Uterus (tissue), 3 donors: ENCODE measurements at regions not wholly inside any gene's neighbourhood (a gene's known extent, or its start where the extent isn't known, plus 50 kb on each side); places are given as distances from the start of the nearest gene placed in this dataset.

ENCODE experiments used
- DNase-seq, 2 donors: peaks; one replicate each; pipeline ENCODE4 v3.0.0-alpha.2; 2019 to 2020
- H3K27ac ChIP-seq, 2 donors: fragments of 200-600 bp; sonication (generic); 1 replicate in 1 of 2; 2 replicates in 1 of 2; pipeline ENCODE4 v1.5.1; 2016 to 2018
- H3K27me3 ChIP-seq, 2 donors: fragments of 200-600 bp; sonication (generic); one replicate each; pipeline ENCODE4 v1.5.1; 2018 to 2019; ENCODE audit warnings: control low read depth in 1 of 2
- H3K36me3 ChIP-seq, 2 donors: fragments of 200-600 bp; sonication (generic); one replicate each; pipeline ENCODE4 v1.5.1; 2019; ENCODE audit warnings: control low read depth in 1 of 2
- H3K4me1 ChIP-seq, 2 donors: fragments of 200-600 bp; sonication (generic); one replicate each; pipeline ENCODE4 v1.5.1; 2018 to 2019; ENCODE audit warnings: control low read depth in 1 of 2
- H3K4me3 ChIP-seq, 2 donors: fragments of 200-600 bp; sonication (generic); 1 replicate in 1 of 2; 2 replicates in 1 of 2; pipeline ENCODE4 v1.5.1; 2018 to 2019; ENCODE audit warnings: mild to moderate bottlenecking in 1 of 2
- H3K9me3 ChIP-seq, 2 donors: fragments of 200-600 bp; sonication (generic); one replicate each; pipeline ENCODE4 v1.5.1; 2019; ENCODE audit warnings: control low read depth in 1 of 2
- POLR2A ChIP-seq, 2 donors: fragments of 450-650 bp; IDR thresholded peaks; one replicate each; pipeline ENCODE4 v1.6.1; 2016; ENCODE audit warnings: antibody characterized with exemption in 2 of 2, mild to moderate bottlenecking in 1 of 2, moderate library complexity in 1 of 2
- intact Hi-C: fragments of 100-400 bp; cut with DNase I; formaldehyde crosslinking; loops from one replicate; pipeline ENCODE4 v1.15.1; 2023; ENCODE audit warnings: low total_unique reads
- TF ChIP-seq, protein P1 (sequence below), 4 experiments: fragments of 200-600 bp in 2 of 4; fragments of 450-650 bp in 2 of 4; sonication (generic) in 2 of 4; IDR thresholded peaks; one replicate each; pipeline ENCODE4 v1.5.1; 2016 to 2019; ENCODE audit warnings: antibody characterized with exemption in 4 of 4, mild to moderate bottlenecking in 2 of 4, moderate library complexity in 1 of 4
- donor health status: DM: yes; HTN: yes; CAD: no.

DNA sequence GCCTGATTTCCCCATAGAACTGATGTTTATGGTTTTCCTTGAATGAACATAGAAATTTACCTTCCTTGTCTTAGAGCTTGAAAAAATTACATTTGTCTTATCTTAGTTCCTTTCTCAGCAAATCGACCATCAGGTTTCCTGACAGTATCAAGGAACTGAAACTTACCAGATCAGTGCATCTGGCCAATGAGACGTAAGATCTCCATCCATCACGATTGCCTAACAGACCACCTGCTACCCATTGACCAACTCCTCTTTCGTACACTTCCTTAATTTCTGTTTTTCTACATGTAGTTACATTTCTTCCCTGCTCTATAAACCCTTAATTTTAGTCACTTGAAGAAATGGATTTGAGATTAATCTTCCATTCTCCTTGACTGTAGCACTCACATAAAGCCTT is 57.4 kb upstream of the TMPRSS15 start:
- Histone ChIP-seq H3K9me3 (no peaks in the 10 kb centered on the region), H3K4me3 (no peak overlapping the region), H3K4me1 (no peaks in the 10 kb centered on the region), H3K36me3 (no peaks in the 10 kb centered on the region), H3K27me3 (no peaks in the 10 kb centered on the region), H3K27ac (no peak overlapping the region)
- no peak for TF ChIP-seq POLR2A (IDR thresholded peaks at IDR 0.05)
- TF ChIP-seq, protein P1, sequence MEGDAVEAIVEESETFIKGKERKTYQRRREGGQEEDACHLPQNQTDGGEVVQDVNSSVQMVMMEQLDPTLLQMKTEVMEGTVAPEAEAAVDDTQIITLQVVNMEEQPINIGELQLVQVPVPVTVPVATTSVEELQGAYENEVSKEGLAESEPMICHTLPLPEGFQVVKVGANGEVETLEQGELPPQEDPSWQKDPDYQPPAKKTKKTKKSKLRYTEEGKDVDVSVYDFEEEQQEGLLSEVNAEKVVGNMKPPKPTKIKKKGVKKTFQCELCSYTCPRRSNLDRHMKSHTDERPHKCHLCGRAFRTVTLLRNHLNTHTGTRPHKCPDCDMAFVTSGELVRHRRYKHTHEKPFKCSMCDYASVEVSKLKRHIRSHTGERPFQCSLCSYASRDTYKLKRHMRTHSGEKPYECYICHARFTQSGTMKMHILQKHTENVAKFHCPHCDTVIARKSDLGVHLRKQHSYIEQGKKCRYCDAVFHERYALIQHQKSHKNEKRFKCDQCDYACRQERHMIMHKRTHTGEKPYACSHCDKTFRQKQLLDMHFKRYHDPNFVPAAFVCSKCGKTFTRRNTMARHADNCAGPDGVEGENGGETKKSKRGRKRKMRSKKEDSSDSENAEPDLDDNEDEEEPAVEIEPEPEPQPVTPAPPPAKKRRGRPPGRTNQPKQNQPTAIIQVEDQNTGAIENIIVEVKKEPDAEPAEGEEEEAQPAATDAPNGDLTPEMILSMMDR (IDR thresholded peaks at IDR 0.05): no peak
- intact Hi-C loops: no loop called here
- no peak for DNase-seq

DNA sequence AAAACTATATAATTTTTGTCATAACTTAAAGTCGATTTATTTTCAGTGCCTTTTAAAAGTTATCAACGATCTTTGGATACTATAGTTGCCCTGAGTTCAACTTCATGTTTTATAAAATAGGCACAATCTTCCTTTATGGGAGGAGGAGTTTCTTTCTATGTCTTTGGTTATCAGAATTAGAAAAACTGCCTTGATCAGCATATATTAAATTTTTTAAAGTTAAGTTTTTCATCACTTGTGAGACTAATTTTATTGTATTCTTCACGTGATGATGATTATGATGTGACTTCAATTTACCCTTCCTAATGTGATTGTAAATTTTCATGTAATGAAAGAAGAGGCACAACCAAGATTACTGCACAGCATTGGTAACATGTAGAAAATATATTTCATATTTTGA is 58.2 kb upstream of the TMPRSS15 start:
- H3K4me1 ChIP-seq: no peaks in the 10 kb centered on the region
- H3K4me3 ChIP-seq: no peak overlapping the region
- intact Hi-C loops: no loop called here
- H3K36me3 ChIP-seq: no peaks in the 10 kb centered on the region
- H3K9me3 ChIP-seq: no peaks in the 10 kb centered on the region
- no peaks in the 10 kb centered on the region for H3K27me3 ChIP-seq
- TF ChIP-seq, protein P1 (IDR thresholded peaks at IDR 0.05): no peak
- no peak for TF ChIP-seq POLR2A (IDR thresholded peaks at IDR 0.05)
- no peak for DNase-seq
- no peak overlapping the region for H3K27ac ChIP-seq

DNA sequence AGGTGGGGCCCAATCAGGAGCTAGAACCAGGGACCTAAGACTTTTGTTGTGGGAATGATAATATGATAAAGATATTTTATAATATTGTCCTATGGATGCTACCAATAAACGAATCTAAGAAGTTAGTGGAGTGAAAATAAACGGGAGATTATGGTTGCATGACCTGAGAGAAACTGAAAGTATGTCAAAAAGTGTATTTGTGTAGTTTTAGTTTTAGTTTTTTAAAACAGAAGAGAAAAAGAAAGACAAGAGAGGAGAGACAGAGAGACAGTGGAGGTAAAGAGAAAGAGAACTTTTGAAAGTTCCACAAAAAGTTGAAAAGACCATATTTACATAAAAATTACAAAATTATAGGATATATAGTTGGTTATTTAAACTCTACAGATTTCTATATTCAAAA is 64.1 kb upstream of the TMPRSS15 start:
- H3K4me3 ChIP-seq: no peak overlapping the region
- DNase-seq: no peak
- no peaks in the 10 kb centered on the region for H3K27me3 ChIP-seq
- no peak overlapping the region for H3K27ac ChIP-seq
- TF ChIP-seq, protein P1 (IDR thresholded peaks at IDR 0.05): no peak
- TF ChIP-seq POLR2A (IDR thresholded peaks at IDR 0.05): no peak
- H3K9me3 ChIP-seq: no peaks in the 10 kb centered on the region
- no peaks in the 10 kb centered on the region for H3K36me3 ChIP-seq
- intact Hi-C loops: no loop called here
- H3K4me1 ChIP-seq: no peaks in the 10 kb centered on the region

DNA sequence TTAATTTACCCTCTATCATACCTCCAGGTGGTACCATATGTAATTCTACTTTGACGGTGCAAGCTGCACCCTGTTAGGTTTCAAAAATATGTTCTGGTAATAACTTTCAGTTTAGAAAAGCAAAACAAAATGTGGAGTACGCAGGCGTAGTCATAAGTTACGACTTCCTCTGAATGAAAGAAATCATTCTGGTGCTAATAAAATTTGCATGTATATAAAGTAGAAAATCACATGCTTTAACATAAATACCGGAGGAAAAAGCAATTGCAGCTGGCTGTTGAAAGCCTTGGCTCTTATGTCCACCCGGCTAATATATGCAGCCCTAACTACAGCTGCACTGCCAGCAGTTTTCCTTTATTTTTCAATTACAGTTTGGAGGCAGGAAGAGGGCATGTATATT is 65.2 kb upstream of the TMPRSS15 start:
- Histone ChIP-seq H3K36me3 (no peaks in the 10 kb centered on the region), H3K4me1 (no peaks in the 10 kb centered on the region), H3K9me3 (no peaks in the 10 kb centered on the region), H3K27me3 (no peaks in the 10 kb centered on the region), H3K4me3 (no peak overlapping the region), H3K27ac (no peak overlapping the region)
- no peak for DNase-seq
- no peak for TF ChIP-seq POLR2A (IDR thresholded peaks at IDR 0.05)
- TF ChIP-seq, protein P1 (IDR thresholded peaks at IDR 0.05): no peak
- intact Hi-C loops: no loop called here

DNA sequence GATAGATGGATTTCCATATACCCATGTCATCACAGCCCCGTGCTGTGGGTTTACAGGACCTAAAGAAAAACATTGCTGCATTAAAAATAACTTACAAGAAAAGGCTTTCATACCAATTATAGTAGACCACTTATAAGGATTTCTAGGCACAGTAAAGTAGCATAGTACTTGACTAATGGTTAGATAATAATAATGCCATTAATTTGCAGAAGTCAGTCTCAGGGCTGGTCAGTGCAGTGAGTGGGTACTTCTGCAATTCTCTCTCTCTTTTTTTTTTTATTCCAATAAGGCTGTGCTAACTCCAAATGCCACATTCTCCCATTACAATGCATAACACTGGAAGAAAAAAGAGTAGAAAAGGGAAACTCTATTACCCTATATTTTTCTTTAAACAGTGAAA is 73.1 kb upstream of the TMPRSS15 start:
- Histone ChIP-seq H3K27ac (no peak overlapping the region), H3K4me3 (no peak overlapping the region), H3K27me3 (no peaks in the 10 kb centered on the region), H3K9me3 (no peaks in the 10 kb centered on the region), H3K36me3 (no peaks in the 10 kb centered on the region), H3K4me1 (no peaks in the 10 kb centered on the region)
- DNase-seq: no peak
- no peak for TF ChIP-seq POLR2A (IDR thresholded peaks at IDR 0.05)
- TF ChIP-seq, protein P1 (IDR thresholded peaks at IDR 0.05): no peak
- intact Hi-C loops: no loop called here
